GM12878 (cell line): ENCODE measurements at regions not wholly inside any gene's neighbourhood (a gene's known extent, or its start where the extent isn't known, plus 50 kb on each side); places are given as distances from the start of the nearest gene placed in this dataset.

ENCODE experiments used
- ATAC-seq: fragments of 200-7000 bp; cut with Tn5 transposase; 3 replicates; pipeline ENCODE4 v1.9.1; 2020; ENCODE audit warnings: mild to moderate bottlenecking, moderate library complexity
- BruUV-seq: library from RNA; stranded (reverse); fragments of 400-500 nt; replicated peaks from 2 replicates; lab custom pipeline; 2021; lab: Mats Ljungman, UMichigan
- CTCF ChIA-PET: fragments of 300-600 bp; sonication (Branson Sonifier 250); formaldehyde crosslinking; extraction: SDS; loops from one replicate; lab custom pipeline; 2021; ENCODE audit warnings: inconsistent platforms; lab: Yijun Ruan, JAX
- POLR2A ChIA-PET: fragments of 350-600 bp; formaldehyde crosslinking; extraction: SDS; loops from one replicate; lab custom pipeline; 2021; ENCODE audit warnings: inconsistent platforms; lab: Charles Lee
- RAD21 ChIA-PET: fragments of 300-600 bp; sonication (Branson Sonifier 250); formaldehyde crosslinking; loops from one replicate; lab custom pipeline; 2023; ENCODE audit warnings: antibody characterized with exemption; ENCODE audit not compliant: unreplicated experiment; lab: Charles Lee
- SMC1A ChIA-PET: fragments of 300-600 bp; sonication (Branson Sonifier 250); formaldehyde crosslinking; loops from one replicate; lab custom pipeline; 2023; ENCODE audit not compliant: unreplicated experiment, uncharacterized antibody; lab: Charles Lee
- DNase-seq: peaks from one replicate; pipeline ENCODE4 v3.0.0-alpha.2; 2011; ENCODE audit warnings: low read depth, low spot score
- FAIRE-seq: peaks from 3 replicates; lab custom pipeline; 2011; peaks lifted over from hg19 to GRCh38; lab: Jason Lieb, UNC
- H2AFZ ChIP-seq: 2 replicates; pipeline ENCODE4 v1.6.0; 2011; ENCODE audit warnings: low read depth, low read length, control low read depth; ENCODE audit not compliant: control insufficient read depth
- H3K27ac ChIP-seq: 2 replicates; pipeline ENCODE4 v1.5.1; 2011; ENCODE audit warnings: control low read depth; ENCODE audit not compliant: control insufficient read depth, insufficient read depth
- H3K27me3 ChIP-seq, 2 experiments: replicated peaks in 1 of 2; 2 replicates each; pipeline versions ENCODE4 v1.6.0 to v1.6.1; 2011; ENCODE audit warnings: low read length in 1 of 2; ENCODE audit not compliant: control insufficient read depth in 2 of 2, insufficient read depth in 2 of 2
- H3K36me3 ChIP-seq, 2 experiments: 2 replicates each; pipeline ENCODE4 v1.5.1; 2011; ENCODE audit warnings: low read length in 1 of 2; ENCODE audit not compliant: control insufficient read depth in 2 of 2, insufficient read depth in 2 of 2
- H3K4me1 ChIP-seq: 2 replicates; pipeline ENCODE4 v1.6.1; 2011; ENCODE audit warnings: mild to moderate bottlenecking, low read length, moderate library complexity, mixed read lengths; ENCODE audit not compliant: control insufficient read depth, insufficient read depth
- H3K4me2 ChIP-seq: 2 replicates; pipeline ENCODE4 v1.6.0; 2011; ENCODE audit warnings: control low read depth; ENCODE audit not compliant: control insufficient read depth, insufficient read depth
- H3K4me3 ChIP-seq: fragments of 200-600 bp; sonication (generic); 2 replicates; pipeline ENCODE4 v1.5.1; 2016
- H3K79me2 ChIP-seq: 2 replicates; pipeline ENCODE4 v1.6.0; 2011; ENCODE audit warnings: low read length; ENCODE audit not compliant: control insufficient read depth, insufficient read depth
- H3K9ac ChIP-seq: 2 replicates; pipeline ENCODE4 v1.8.0; 2011; ENCODE audit warnings: low read length, control low read depth, mixed read lengths; ENCODE audit not compliant: control insufficient read depth, insufficient read depth
- H3K9me3 ChIP-seq: replicated peaks from 3 replicates; pipeline ENCODE4 v1.5.1; 2011; ENCODE audit warnings: mild to moderate bottlenecking, low read length; ENCODE audit not compliant: control insufficient read depth, insufficient read depth
- H4K20me1 ChIP-seq: 2 replicates; pipeline ENCODE4 v1.6.0; 2011; ENCODE audit not compliant: control insufficient read depth, insufficient read depth
- BRCA1 ChIP-seq: IDR thresholded peaks from 2 replicates; pipeline ENCODE4 v1.6.1; 2011; ENCODE audit warnings: low read depth, low read length, improper control_type of control experiment
- CREM ChIP-seq: IDR thresholded peaks from 2 replicates; pipeline ENCODE4 v1.6.1; 2014; ENCODE audit warnings: antibody characterized with exemption, low read depth
- EGR1 ChIP-seq, 2 experiments: IDR thresholded peaks; 1 replicate in 1 of 2; 2 replicates in 1 of 2; pipeline ENCODE4 v1.6.1; 2011 to 2012; ENCODE audit warnings: low read depth in 2 of 2, low read length in 2 of 2, borderline replicate concordance in 1 of 2, mild to moderate bottlenecking in 1 of 2, moderate library complexity in 1 of 2
- HCFC1 ChIP-seq: fragments of 150-350 bp; IDR thresholded peaks from 2 replicates; pipeline ENCODE4 v1.6.1; 2014; ENCODE audit warnings: low read length
- IRF4 ChIP-seq: IDR thresholded peaks from 2 replicates; pipeline ENCODE4 v1.6.1; 2011; ENCODE audit warnings: low read depth, low read length
- MXI1 ChIP-seq: fragments of 150-350 bp; IDR thresholded peaks from 2 replicates; pipeline ENCODE4 v1.6.1; 2011; ENCODE audit warnings: low read depth, mild to moderate bottlenecking, inconsistent platforms, low read length, improper control_type of control experiment
- NBN ChIP-seq: fragments of 450-650 bp; IDR thresholded peaks from 2 replicates; pipeline ENCODE4 v1.6.1; 2016
- NFXL1 ChIP-seq: fragments of 450-650 bp; IDR thresholded peaks from 2 replicates; pipeline ENCODE4 v1.6.1; 2017; ENCODE audit warnings: antibody characterized with exemption, mild to moderate bottlenecking, borderline replicate concordance
- NRF1 ChIP-seq: conservative IDR thresholded peaks from 2 replicates; pipeline ENCODE4 v1.6.1; 2011; ENCODE audit warnings: mild to moderate bottlenecking, low read depth, low read length, improper control_type of control experiment
- RCOR1 ChIP-seq: conservative IDR thresholded peaks from 2 replicates; pipeline ENCODE4 v1.6.1; 2012; ENCODE audit warnings: low read depth, low read length, improper control_type of control experiment
- RUNX3 ChIP-seq: IDR thresholded peaks from 2 replicates; pipeline ENCODE4 v1.6.1; 2012; ENCODE audit warnings: low read length, inconsistent platforms
- SMAD5 ChIP-seq: IDR thresholded peaks from 2 replicates; pipeline ENCODE4 v1.6.1; 2016; ENCODE audit warnings: antibody characterized with exemption, low read depth
- SUZ12 ChIP-seq: fragments of 200-600 bp; sonication (generic); IDR thresholded peaks from one replicate; pipeline ENCODE4 v1.6.1; 2018; ENCODE audit warnings: antibody characterized with exemption, mild to moderate bottlenecking; ENCODE audit not compliant: unreplicated experiment
- WRNIP1 ChIP-seq: IDR thresholded peaks from 2 replicates; pipeline ENCODE4 v1.6.1; 2011; ENCODE audit warnings: low read depth, low read length, improper control_type of control experiment, borderline replicate concordance
- ZNF217 ChIP-seq: fragments of 450-650 bp; IDR thresholded peaks from 2 replicates; pipeline ENCODE4 v1.6.1; 2017; ENCODE audit warnings: antibody characterized with exemption, mild to moderate bottlenecking
- WGBS: methylation state at CpG from one replicate; pipeline ENCODE4 v1.1.6; 2016; ENCODE audit warnings: low lambda C conversion rate; ENCODE audit not compliant: insufficient replicate concordance, insufficient coverage; ENCODE audit errors: missing lambda C conversion rate; 5-methylcytosine and 5-hydroxymethylcytosine counted together
- in situ Hi-C: fragments of 300-500 bp; cut with MboI; formaldehyde crosslinking; loops from 9 replicates; pipeline ENCODE4 v1.14.3; 2018; ENCODE audit warnings: mixed read lengths
- intact Hi-C: fragments of 100-400 bp; cut with micrococcal nuclease; formaldehyde crosslinking; loops from one replicate; pipeline ENCODE4 v1.14.2; 2022; ENCODE audit not compliant: unreplicated experiment
- TF ChIP-seq, protein P1 (sequence below): IDR thresholded peaks from 2 replicates; pipeline ENCODE4 v1.6.1; 2011; ENCODE audit warnings: low read depth, mild to moderate bottlenecking, low read length, moderate library complexity, borderline replicate concordance; ENCODE audit errors: extremely low read depth

DNA sequence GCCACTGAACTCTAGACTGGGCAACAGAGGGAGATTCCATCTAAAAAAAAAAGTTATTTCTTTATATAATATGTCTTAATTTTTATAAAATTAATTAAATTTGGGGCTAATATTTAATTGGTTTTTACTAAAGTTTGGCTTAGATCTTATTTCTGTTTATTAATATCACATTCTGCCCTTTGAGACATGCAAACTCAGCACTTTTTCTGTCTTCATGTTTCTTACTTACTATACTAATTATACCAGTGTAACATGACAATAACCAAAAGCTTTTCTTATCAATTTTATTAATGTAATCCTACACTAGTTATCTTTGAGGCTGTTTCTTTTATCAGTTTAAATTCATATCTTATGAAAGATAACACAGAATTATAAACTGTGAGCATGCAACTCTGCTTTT is 475.9 kb upstream of the GRID2 start:
- SMC1A ChIA-PET: no interaction called here
- Histone ChIP-seq H3K4me2 (no peak overlapping the region), H4K20me1 (no peaks in the 10 kb centered on the region), H3K79me2 (no peaks in the 10 kb centered on the region), H3K27me3 (no peaks in the 10 kb centered on the region), H2AFZ (no peak overlapping the region), H3K4me3 (no peak overlapping the region), H3K9ac (no peak overlapping the region), H3K27ac (no peak overlapping the region), H3K36me3 (no peaks in the 10 kb centered on the region), H3K9me3 (no peaks in the 10 kb centered on the region), H3K4me1 (no peaks in the 10 kb centered on the region)
- ATAC-seq (no peak), DNase-seq (no peak), FAIRE-seq (no peak)
- RAD21 ChIA-PET: no interaction called here
- TF ChIP-seq RCOR1 (no peak), MXI1 (no peak), NFXL1 (no peak), SMAD5 (no peak), WRNIP1 (no peak), RUNX3 (no peak)
- TF ChIP-seq, protein P1, sequence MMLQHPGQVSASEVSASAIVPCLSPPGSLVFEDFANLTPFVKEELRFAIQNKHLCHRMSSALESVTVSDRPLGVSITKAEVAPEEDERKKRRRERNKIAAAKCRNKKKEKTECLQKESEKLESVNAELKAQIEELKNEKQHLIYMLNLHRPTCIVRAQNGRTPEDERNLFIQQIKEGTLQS: no peak
- in situ Hi-C loops: no loop called here
- CTCF ChIA-PET: no interaction called here
- intact Hi-C loops: no loop called here
- no TSS peak for BruUV-seq
- POLR2A ChIA-PET: no interaction called here

DNA sequence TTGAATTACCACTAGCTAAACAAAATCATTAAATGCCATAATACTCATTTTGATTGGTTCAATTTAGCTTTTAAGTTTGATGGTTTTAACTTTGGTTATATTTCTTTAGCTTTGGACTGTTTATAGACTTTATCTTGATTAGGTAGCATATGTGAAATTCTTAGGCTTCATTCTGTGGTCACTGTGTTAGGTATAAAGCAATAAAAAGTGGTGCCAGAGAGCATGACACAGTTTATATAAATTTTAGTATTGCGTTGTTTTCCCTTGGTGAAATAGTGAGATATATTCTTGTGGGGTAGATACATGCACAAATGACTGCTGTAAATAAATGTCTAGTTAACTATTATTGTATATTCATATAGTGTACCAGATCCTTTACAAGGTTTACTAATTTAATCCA is 474.2 kb upstream of the GRID2 start:
- H3K4me2 ChIP-seq: no peak overlapping the region
- H3K9ac ChIP-seq: no peak overlapping the region
- in situ Hi-C loops: no loop called here
- ChIA-PET RAD21 (no interaction called here), POLR2A (no interaction called here), SMC1A (no interaction called here), CTCF (no interaction called here)
- no peaks in the 10 kb centered on the region for H3K4me1 ChIP-seq
- WGBS: 73% methylated on average over 1 of the region's 1 CpG
- no peak overlapping the region for H2AFZ ChIP-seq
- H3K4me3 ChIP-seq: no peak overlapping the region
- no peaks in the 10 kb centered on the region for H3K79me2 ChIP-seq
- ATAC-seq (no peak), DNase-seq (no peak), FAIRE-seq (no peak)
- H3K27me3 ChIP-seq: no peaks in the 10 kb centered on the region
- no peaks in the 10 kb centered on the region for H3K9me3 ChIP-seq
- TF ChIP-seq IRF4: no peak
- no peak for TF ChIP-seq EGR1 (IDR thresholded peaks at IDR 0.05; ENCODE audit: borderline replicate concordance in 1 of 2, low read depth in 2 of 2, low read length in 2 of 2)
- TF ChIP-seq BRCA1: no peak
- no peak for TF ChIP-seq HCFC1
- TF ChIP-seq ZNF217: no peak
- no peak for TF ChIP-seq NRF1
- no peak for TF ChIP-seq NBN
- TF ChIP-seq SUZ12: no peak
- no peak for TF ChIP-seq CREM
- TF ChIP-seq, all 136 proteins: peak for 0
- Histone ChIP-seq H4K20me1 (no peaks in the 10 kb centered on the region), H3K27ac (no peak overlapping the region), H3K36me3 (no peaks in the 10 kb centered on the region)
- BruUV-seq: no TSS peak
- intact Hi-C loops: no loop called here
